C1 segment of cervical spinal cord (tissue), 14 donors: ENCODE measurements at regions not wholly inside any gene's neighbourhood (a gene's known extent, or its start where the extent isn't known, plus 50 kb on each side); places are given as distances from the start of the nearest gene placed in this dataset.

Source experiments
- DNase-seq, 14 donors: peaks; one replicate each; lab custom pipeline; 2025; lab: John Stamatoyannopoulos, UW

DNA sequence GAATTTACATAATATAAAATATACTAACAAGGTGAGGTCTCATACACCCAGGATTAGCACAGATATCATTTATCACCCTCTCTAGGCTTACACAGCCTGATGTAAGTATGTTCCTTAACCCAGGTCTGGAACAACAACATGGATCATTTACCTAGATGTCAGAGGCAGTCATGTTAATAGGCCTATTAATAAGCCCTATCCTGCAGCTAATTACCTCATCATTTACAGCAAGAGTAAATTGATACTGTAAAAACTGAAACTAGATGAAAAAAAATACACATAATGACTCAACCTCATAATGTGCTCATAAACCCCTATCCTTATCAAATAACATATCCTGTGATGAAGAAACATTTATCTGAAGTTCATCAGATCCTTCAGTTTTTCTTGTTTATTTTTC lies 334.3 kb upstream of the MANEA start:
- DNase-seq: no peak

DNA sequence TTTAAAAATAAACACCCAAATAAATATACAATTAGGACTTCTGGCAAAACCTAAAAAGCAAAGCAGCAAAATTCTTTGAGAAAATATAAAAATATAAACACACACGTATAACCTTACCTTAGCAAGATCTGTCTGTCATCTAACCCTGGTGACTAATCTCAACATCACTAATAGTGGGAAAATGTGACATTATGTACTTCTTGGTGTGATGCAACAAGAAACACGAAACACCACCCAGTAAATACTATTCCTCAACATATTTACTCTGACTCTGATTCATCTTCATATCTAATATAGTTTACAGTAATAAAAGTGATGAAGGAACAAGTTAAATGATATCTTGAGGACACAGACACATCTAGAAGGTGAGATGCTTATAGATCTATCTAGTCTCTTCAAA lies 332.6 kb upstream of the MANEA start:
- DNase-seq: no peak

DNA sequence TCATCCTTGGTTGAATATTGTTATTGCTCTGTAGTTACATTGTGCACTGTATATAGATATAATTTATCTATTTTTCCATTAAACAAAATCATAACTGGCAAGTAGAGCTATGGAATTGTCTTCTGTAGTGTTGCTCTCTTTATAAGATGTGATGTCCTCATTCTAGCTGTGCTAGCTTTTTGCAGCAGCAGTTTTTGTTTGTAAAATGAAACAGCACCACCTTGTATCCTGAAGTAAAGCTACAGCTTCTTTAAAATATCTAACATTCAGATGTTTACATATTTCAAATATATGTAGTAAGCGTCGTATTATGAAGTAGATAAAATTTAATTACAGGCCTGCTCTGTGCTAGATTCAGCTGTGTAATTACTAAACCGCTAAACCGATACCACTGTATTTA lies 328.8 kb upstream of the MANEA start:
- no peak for DNase-seq

DNA sequence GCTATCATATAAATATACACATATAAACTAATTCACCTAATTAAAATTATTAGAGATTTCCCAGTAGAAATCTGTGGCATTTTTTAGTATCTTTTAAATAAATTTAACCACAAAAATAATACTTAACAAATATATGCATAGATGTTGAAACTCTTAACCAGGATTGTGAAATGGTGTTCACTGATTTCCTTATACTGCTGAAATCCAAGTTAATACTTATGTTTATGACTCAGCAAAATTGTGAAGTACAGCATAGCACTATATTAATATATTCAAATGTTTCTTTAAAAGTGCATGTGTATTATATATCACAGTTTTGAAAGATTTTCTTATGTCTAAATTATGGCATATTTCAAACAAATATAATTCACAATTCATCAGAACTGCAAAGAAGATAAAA lies 328.2 kb upstream of the MANEA start:
- no peak for DNase-seq

DNA sequence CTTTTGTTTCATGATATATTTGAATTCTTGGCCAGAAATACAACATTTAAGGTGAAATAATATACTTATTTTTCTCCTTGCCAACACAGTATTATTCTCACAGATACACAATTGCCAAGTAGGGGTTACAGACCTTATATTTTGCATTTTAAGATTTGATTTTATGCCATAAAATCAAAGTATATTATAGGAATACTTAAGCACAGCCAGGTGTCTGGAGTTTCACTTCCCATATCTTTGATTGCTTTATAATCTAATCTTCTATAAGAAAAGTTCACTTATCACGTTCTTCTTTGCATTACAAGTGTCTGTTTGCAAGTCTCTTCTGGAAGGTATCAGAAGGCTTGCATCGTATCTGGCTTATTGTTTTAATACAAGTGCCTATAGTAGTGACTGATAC lies 327.7 kb upstream of the MANEA start:
- no peak for DNase-seq

DNA sequence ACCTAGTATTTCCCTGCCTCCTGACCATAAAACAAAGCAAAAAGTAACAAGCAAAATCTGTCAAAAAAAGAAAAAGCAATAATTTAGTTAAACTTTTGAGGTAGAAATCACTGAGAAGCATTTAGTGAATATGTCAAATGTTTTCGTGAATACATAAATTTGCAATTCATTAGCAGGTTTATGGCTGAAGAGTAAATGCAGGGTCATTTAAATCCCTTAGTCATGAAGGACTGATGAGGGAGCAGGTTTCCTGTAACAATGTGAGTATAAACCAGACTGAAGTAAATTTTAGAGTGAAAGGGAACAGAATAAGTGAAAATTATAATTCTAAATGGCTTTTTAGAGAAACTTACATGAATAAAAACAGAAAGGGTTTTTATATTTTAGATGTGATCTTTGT lies 313.5 kb upstream of the MANEA start:
- DNase-seq: no peak

DNA sequence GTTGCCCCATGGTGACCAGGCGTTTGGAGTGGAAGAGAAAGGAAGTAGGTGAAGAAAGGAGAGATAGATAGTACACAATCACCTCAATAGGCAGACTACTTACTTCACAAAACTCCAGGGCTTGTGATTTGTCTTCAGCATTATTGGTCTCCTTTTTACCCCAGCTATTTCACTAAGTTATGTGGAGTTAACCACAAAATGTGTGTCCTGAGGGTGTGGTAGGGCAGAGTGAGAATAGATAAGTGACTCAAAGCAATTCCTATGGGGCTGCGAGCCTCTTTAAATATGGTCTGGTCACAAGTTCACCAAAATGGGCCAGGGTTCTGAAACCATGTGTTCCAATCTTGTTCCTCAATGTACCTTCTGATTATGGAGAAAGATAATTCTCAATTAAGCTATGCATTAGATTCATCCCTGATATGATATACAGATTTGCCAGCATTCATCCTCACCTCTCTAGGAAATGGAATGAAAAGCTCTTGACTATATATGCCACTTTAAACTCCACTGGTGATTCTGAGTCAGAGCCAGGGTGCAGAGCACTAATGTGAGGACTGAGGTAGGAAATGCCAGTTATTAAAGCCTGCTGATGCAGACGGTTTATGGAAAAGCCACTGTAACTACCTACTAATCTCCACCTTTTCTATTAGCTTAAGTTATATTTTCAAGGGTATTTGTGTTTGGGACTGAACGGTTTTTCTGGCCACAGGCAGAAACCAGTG lies 310.6 kb upstream of the MANEA start:
- no peak for DNase-seq

DNA sequence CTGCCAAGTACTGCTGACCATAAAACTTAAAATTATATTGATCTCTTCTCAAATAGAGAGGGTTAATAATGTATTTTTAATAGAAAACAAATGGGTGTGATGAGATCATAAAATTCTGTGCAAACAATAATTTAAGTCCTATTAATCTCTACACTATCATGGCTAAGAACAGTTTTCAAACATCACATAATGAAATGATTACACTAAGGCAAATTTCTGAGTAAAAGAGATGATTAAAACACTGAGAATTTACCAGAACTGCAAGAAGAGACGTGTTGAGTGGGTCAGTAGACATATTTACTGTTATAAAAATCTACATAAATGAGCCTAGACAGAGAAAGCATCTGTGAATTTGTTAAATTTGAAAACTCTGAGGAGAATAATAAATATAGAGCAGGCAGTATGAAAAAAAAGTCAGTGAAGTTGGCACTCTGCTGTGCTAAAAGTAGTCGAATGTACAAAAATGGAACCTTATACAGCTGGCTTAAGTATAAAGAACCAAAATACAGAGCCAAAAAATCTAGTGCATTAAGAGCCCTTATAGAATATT lies 302.6 kb upstream of the MANEA start:
- DNase-seq: no peak

DNA sequence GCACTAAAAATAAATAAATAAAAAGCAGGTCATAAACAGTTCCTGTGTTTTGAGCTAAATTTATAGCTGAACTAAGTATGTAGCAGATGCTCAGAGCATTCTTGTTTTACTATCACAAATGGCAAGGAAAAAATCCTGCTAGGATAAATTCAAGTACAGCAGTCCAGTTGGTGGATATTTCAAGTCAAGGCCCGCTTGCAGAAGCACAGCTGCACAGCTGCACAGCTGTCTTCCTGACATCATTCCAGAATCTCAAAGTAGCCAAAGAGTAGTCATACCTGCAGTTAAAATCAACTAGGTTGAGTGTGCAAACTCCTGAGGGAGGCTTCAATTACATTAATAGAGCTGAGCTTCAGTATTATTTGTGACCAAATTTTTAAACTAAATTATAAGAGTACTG lies 297.7 kb upstream of the MANEA start:
- no peak for DNase-seq

DNA sequence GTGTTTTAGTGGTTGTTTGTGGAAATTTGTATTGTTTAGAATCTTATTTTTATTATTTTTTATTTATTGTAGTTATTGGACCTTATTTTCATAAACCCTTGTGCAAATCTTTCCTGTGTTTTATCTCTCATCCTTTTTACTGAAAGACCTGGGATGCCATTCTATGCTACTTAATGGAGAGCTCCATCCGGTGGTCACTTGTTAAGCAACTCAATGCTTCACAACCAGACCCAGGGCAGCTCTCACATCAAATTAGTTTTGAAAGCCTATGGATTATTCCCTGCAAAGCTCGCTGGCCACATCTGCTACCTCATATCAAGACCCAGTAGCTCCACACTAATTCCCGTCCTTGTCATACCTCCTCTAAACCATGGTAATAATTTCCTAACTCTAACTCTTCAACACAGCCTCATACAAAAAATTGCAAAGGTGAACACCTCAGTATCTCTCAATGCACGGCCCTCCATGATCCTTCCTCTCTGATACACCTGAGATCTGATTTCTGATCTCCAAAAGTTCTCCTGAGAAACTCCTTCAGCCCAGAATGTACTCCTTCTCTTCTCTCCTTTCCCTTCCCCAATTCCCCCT lies 296.6 kb upstream of the MANEA start:
- DNase-seq: peak in 1 of 14 donors; percentile 0

DNA sequence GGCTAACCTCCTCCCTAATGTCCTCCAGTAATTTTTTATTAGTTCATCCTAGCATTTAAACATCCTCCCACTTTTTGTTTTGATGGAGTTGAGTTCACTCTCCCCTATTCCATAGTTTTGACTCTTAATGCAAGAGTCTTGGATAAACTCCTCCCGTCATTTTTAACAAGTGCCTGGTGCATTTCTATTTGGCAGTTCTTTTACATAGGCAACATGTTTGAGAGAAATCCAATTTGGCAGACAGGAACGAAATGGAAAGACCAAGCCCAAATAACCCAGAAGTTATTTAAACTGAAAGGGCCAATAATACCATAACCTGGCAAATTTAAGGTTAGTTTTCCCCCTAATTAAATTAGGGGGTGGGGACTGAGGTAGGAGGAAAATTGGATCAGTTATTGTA lies 291.5 kb upstream of the MANEA start:
- no peak for DNase-seq

DNA sequence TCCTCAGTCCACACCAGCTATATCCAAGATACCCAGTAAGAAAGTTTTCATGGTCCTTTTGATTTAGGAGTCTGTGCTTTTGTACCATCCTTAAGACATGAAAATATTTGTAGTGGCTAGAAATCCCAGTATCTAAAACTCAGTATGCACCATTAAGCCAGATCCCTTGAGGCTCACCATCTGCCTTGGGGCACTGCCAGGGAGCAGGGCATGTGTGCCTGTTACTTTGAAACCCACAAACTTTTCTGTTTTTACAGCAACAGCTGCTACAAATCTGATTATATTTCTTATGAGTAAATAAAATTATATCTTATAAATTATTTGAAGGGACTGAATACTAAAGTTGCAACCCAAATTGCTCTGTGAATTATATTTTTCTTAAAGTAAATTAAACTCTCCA lies 290.5 kb upstream of the MANEA start:
- no peak for DNase-seq

DNA sequence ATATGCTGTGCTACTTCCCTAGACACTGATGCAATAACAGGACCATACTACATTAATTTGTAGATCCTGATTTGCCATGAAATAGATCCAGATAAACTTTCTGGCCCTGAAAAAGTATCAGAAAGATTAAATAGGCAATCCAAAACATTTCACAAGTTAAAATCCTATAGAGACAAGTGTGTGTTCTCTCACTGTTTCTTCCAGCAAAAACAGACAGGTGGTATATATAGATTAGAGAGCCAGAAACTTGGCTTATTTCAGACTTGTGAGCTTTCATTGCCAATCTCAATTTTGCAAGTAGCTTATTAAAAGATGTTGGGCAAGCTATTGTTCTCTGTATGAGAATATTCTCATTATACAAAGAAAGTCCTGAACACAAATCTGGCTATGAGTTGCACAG lies 289.1 kb upstream of the MANEA start:
- DNase-seq: no peak

DNA sequence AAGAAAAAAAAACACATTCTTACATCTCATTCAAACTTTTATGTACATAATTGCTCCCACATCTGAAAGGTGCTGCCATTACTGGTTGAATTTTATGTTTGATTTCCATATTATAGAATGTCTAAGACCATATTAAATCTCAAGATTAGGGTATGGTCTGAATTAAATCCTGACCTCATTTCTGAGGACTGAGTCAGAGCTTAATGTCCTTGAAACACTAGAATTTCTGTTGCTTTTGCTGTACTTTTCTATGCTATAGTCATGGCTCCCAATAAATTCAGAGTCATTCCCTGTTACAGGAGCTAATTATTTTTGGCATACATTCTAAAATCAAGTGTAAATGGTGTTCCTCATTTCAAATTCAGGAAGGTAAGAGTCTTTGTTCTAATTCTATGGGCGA lies 285.3 kb upstream of the MANEA start:
- no peak for DNase-seq

DNA sequence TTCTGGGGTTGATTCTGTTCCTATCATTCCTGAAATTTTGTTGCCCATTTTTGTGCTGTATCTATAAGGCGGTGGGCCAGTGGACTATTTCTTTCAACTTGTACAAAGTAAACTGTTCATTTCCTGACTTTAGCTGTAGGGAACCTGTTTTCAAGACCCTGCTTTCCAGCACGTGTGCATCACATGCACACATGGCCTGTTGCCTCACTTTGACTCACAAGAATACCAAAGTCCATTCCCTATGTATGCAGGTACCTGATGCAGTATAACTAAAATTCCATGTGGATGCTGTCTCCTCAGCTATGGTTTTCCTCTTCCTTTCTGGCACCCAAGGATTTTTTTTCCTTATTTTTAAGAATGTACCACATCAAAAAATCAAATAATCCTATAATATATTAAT lies 284.1 kb upstream of the MANEA start:
- DNase-seq: no peak

DNA sequence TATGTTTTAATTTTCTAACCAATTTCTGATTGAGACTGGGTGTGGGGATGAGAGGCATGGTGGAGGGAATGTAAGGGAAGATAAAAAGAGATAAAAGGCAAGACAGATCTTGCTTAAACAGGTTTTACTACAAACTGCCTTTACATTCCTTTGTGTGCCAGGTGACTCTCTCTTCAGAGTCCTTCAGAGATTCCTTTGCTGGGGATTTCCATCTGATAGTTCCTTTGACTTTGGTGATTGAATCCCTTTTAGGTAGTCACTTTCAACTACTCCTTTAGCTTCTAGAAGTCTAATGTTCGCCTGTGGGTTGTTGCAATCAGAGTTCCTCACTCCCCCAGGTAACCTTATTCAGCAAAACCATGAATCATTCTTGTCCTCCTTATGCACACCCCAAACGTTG lies 283.3 kb upstream of the MANEA start:
- no peak for DNase-seq

DNA sequence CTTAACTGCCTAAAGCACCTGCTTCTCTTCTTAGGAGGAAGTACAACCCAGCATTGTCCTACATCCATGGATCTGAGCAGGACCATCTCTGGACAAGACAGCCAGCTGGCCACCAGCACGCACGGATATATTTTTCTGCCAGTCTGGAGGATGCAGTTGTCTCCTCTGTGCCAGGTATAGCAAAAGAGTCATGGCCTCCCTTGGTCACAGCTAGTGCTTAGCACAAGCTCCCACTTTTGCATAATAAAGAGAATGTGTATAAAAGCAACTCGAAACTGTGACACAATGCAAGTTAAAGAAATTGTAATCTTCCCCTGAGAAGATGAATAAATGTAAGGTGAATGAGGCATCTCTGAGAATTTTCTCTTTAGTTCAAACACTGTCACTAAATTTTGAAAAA lies 267.8 kb upstream of the MANEA start:
- DNase-seq: no peak

DNA sequence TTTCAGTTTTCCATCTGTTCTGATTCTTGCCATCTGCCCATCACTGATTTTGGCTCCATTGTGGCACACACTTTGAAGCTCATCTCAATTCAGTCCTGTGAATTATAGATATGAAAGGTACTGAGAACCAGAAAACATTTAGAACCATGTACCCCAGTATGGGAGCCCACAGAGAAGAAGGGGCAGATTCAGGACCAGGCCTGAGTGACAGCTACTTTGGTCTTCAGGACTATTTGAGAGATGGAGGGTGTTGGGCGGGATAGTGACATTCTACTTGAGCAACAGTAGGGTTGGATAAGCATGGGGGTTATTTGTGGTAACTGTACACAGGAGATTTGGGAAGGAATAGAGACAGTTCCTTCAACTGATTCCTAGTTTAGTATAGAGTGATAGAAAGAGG lies 259.2 kb upstream of the MANEA start:
- DNase-seq: no peak

DNA sequence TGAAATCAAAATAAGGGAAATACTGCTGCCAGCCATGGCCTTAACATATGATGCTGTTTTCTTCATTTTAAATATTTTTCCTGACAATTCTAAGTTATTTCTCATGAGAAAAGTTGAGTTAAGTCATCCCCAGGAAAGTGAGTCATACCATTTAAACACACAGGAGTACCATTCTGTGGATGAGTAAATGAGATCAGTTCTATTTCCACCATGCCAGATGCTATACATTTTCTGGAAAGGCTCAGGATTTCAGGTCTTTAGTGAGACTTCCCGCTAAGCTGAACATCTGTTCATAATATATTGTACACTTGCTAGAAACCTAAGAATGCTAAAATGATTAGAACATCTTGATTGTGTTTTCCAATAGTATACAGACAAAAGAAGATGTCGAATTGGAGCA lies 256.2 kb upstream of the MANEA start:
- DNase-seq: no peak

DNA sequence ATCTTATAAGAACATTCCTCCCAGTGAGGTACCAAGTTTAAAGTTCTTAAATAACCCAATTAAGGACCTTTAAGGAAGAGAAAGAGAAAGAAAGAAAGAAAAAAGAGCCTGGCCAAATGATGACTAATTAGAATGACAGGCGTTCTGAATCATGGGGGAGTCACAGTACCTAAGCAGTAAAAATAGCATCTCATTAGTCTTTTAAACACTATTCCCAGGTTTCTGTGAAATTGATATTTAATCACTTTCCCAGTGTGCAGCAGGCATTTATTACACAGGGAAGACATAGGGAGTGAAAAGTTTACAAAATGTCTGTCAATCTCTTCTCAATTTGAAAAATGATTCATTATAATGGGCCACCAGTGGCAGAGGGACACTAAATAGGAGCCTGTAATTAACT lies 251.4 kb upstream of the MANEA start:
- no peak for DNase-seq

DNA sequence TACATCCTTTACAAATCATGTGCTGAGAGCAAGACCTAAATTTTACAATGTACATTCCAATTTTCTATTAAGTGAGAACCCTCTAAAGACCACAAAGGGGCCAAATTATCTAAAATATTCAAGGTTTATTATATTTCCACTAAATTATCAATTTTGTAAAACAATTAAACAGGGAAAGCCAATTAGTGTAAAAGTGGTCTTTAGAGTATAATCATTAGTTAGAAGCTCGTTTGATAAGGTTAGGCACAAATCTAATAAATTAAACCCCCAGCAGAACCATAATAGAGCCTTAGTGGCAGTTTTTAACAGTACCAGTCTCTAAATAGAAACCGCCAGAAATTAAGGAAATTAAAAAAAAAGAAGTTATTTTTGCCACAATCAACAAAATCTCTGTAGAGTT lies 249.1 kb upstream of the MANEA start:
- DNase-seq: no peak

DNA sequence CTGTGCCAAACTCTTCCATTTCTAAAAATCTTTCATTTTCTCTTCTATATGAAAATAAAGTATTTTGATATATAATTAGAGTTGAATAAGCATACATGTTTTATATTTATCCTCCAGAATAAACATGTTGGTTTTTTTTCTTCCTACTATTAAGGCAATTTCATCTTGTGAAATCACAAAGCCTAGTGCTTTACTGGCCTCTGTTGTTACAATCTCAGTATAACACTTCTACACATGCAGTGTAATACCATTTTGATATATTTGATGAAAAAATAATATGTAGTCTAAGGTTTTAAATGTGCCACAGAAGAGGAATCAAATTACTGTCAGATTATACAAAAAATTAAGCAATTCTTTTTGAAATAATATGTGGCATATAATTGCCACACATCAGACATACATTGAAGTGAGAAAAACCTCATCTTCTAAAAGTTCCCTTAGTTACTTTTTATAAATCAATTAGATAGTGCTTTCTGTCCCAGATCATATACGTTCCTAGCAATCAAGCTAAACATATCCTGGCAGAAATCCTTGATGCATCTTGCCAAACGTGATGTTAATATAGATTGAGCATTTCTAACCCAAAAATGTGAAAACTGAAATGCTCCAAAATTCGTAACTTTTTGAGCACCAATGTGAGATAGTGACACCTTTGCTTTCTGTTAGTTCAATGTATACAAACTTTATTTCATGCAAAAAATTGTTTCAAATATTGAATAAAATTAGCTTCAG lies 225.1 kb upstream of the MANEA start:
- DNase-seq: no peak

DNA sequence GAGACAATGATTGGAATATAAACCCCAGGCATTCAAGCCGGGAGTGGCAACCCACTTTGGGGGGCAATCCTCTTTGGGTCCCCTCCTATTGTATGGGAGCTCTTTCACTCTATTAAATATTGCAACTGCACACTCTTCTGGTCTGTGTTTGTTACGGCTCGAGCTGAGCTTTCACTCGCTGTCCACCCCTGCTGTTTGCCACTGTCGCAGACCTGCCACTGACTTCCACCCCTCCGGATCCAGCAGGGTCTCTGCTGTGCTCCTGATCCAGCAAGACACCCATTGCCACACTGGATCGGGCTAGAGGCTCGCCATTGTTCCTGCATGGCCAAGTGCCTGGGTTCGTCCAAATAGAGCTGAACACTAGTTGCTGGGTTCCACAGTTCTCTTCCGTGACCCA lies 222.8 kb upstream of the MANEA start:
- no peak for DNase-seq
